ENCODE measurements at regions not wholly inside any gene's neighbourhood (a gene's known extent, or its start where the extent isn't known, plus 50 kb on each side); places are given as distances from the start of the nearest gene placed in this dataset.
"Not testable (repeated sequence)": the region's sequence is repeated elsewhere in the genome, so short reads cannot be mapped to it uniquely, and the experiment has no call there.

DNA sequence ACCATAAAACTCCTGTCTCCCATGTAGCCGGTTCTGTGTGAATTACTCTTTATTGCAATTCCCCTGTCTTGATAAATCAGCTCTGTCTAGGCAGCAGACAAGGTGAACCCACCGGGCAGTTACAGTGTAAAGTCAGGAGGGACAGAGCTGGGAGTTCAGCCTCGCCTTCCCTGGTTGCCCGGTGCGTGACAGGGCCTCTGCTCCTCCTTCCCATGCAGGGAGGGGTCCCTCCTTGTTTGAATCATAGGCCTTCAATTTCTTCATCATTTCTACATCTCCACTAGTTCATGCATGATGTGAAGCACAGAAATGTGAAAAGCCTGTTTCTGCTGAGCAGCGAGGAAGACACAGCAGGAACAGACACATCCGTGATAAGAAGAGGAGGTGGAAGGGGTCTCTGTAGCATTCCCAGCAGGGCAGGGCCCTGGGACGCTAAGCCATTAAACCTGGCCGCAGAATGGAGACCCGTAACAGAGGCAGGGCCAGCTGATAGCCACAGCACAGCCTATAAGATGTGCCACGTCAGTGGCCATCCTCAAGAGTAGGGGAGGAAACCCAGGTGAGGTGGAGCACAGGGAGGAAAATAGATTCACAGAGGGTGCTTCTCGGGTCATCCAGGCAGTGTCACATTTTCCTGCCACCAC is 106.7 kb upstream of the CST7 start:
- peak; percentile 96 for FAIRE-seq
- DNase-seq (ENCODE audit: insufficient read length, low spot score) = no peak
- TF ChIP-seq SPI1 (IDR thresholded peaks at IDR 0.05; ENCODE audit: low read depth, low read length) (no peak), POLR2A (IDR thresholded peaks at IDR 0.05; ENCODE audit: low read depth, low read length) (no peak)

DNA sequence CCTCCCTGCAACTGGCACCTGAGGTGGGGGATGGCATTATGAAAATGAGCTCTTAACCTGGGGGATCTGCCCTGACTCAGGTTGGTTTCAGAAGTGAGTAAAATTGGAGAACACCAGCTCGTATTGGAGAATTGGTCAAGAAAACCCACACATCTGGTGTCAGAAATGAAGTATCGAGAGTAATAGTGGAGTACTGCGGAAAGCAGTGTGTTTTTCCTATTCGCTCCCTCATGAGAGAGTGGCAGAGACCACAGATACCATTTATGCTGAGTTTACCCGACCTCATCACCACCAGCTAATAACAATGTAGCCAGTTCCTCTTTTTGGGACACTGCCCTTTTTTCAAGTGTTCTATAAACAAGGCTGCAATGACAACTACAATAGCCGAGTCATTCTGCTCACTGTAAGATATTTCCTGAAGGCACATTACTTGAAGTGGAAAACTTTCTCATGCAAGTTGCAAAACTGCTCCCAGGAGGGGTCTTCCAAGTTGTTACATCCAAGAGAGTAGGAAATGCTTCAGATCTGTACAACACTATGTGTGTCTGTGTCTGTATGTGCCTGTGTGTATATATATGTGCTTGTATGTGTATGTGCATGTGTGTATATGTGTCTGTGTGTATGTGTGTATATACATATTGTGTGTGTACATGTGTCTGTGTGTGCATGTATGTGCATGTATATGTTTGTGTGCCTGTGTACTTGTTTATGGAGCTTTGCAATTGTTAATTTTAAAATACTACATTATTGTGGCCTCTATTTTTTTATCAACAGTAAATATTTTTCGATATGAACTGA is 106.0 kb upstream of the CST7 start:
- TF ChIP-seq POLR2AphosphoS5 (IDR thresholded peaks at IDR 0.05; ENCODE audit: low read depth, low read length) = no peak
- TF ChIP-seq POU2F2 (IDR thresholded peaks at IDR 0.05; ENCODE audit: low read depth, low read length) = peak; percentile 75; the same call in 1 of the 2 replicates
- peak; percentile 100 for TF ChIP-seq SPI1 (IDR thresholded peaks at IDR 0.05; ENCODE audit: low read depth, low read length)
- TF ChIP-seq TAF1 (IDR thresholded peaks at IDR 0.05; ENCODE audit: low read depth, low read length) = no peak
- no peak for TF ChIP-seq POLR2A (IDR thresholded peaks at IDR 0.05; ENCODE audit: low read depth, low read length)
- no peak for TF ChIP-seq PAX5 (IDR thresholded peaks at IDR 0.05; ENCODE audit: insufficient read depth, low read length, severe bottlenecking)
- FAIRE-seq = no peak
- DNase-seq (ENCODE audit: insufficient read length, low spot score) = peak; percentile 36

DNA sequence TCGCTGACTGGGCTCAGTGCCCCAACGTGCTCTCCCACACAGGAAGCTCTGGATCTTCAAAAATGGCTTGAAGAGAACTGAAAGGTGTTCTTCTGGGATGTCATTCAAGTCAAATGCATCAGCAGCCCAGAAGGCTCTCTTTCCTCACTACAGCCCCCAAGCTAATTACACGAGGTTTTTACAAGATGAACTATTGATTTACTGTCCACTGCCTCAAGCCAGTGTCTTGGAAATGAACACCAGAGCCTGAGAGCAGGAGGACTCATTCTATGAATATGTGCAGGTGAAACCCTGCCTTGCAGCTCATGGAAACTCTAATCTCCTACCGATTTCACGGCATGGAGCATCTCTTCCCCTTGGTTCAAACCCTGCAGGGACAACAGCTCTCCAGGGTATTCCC is 98.9 kb upstream of the CST7 start:
- no peak for FAIRE-seq
- no peak for TF ChIP-seq POU2F2 (IDR thresholded peaks at IDR 0.05; ENCODE audit: low read depth, low read length)
- no peak for TF ChIP-seq POLR2A (IDR thresholded peaks at IDR 0.05; ENCODE audit: low read depth, low read length)
- no peak for TF ChIP-seq TAF1 (IDR thresholded peaks at IDR 0.05; ENCODE audit: low read depth, low read length)
- no peak for TF ChIP-seq SPI1 (IDR thresholded peaks at IDR 0.05; ENCODE audit: low read depth, low read length)
- no peak for TF ChIP-seq PAX5 (IDR thresholded peaks at IDR 0.05; ENCODE audit: insufficient read depth, low read length, severe bottlenecking)
- no peak for TF ChIP-seq POLR2AphosphoS5 (IDR thresholded peaks at IDR 0.05; ENCODE audit: low read depth, low read length)
- DNase-seq (ENCODE audit: insufficient read length, low spot score) = no peak

DNA sequence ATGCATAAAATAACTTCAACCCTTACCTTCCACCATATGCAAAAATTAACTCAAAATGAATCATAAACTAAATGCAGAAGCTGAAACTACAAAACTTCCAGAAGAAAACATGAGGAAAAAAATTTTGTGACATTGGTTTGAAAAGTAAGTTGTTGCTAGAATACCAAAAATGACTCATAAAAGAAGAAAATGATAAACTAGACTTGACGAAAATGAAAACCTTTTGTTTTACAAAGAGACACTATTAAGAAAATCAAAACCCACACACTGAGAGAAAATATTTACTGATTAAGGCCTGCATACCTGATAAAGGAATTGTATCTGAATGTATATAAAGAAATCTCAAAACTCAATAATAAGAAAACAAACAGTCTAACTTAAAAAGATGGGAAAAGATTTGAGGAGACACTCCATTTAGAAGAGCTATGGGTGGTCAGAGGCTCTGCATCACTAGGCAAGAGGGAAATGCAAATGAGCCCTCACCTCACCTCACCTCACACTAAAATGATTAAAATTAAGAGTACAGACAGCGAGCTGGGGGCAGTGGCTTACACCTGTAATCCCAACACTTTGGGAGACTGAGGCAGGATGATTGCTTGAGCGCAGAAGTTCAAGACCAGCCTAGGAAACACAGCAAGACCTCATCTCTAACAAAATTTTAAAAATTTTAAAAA is 97.6 kb upstream of the CST7 start:
- no peak for TF ChIP-seq POLR2AphosphoS5 (IDR thresholded peaks at IDR 0.05; ENCODE audit: low read depth, low read length)
- TF ChIP-seq SPI1 (IDR thresholded peaks at IDR 0.05; ENCODE audit: low read depth, low read length) = no peak
- no peak for TF ChIP-seq TAF1 (IDR thresholded peaks at IDR 0.05; ENCODE audit: low read depth, low read length)
- TF ChIP-seq POLR2A (IDR thresholded peaks at IDR 0.05; ENCODE audit: low read depth, low read length) = no peak
- TF ChIP-seq PAX5 (IDR thresholded peaks at IDR 0.05; ENCODE audit: insufficient read depth, low read length, severe bottlenecking) = no peak
- TF ChIP-seq POU2F2 (IDR thresholded peaks at IDR 0.05; ENCODE audit: low read depth, low read length) = no peak
- no peak for DNase-seq (ENCODE audit: insufficient read length, low spot score)
- FAIRE-seq = no peak

DNA sequence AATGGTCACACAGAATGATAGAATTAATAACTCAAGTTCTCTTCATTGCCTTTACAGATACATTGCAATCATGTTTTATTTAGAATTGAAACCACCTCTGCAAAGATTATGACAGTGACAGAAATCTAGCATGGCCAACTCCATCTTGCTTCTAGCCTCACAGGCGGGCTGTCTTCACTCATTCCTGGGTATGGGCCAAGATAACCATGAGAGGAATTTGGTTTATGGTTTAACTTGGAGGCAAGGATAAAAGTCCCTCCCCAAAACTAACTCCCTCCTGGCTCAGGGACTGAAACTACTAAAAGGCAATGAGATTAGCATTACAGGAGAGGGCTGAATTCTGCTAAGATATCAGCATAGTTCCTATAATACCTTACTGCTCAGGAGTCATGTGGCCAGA is 95.2 kb upstream of the CST7 start:
- TF ChIP-seq SPI1 (IDR thresholded peaks at IDR 0.05; ENCODE audit: low read depth, low read length) (no peak), PAX5 (IDR thresholded peaks at IDR 0.05; ENCODE audit: insufficient read depth, low read length, severe bottlenecking) (no peak), POU2F2 (IDR thresholded peaks at IDR 0.05; ENCODE audit: low read depth, low read length) (no peak), TAF1 (IDR thresholded peaks at IDR 0.05; ENCODE audit: low read depth, low read length) (no peak), POLR2AphosphoS5 (IDR thresholded peaks at IDR 0.05; ENCODE audit: low read depth, low read length) (no peak), POLR2A (IDR thresholded peaks at IDR 0.05; ENCODE audit: low read depth, low read length) (no peak)
- DNase-seq (ENCODE audit: insufficient read length, low spot score) (no peak), FAIRE-seq (no peak)

DNA sequence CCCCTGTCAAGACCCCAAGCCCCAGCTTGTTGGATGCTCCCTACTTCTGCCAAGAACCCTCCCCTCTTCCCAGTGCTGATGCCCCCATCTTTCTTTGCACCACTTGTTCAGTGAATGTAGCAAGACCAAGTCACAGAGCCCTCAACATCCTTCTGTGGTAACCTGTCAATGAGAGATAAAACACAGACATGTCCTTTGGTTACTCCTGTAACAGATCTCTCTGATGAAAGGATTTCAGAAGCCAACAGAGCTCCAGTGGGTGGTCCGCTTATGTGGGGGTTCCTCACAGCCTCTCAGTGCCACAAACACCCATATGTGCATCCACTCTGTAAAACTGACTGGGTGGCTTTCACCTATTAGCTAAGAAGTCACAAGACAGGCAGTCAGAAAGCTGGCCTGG is 93.2 kb upstream of the CST7 start:
- no peak for FAIRE-seq
- DNase-seq (ENCODE audit: insufficient read length, low spot score) = no peak

DNA sequence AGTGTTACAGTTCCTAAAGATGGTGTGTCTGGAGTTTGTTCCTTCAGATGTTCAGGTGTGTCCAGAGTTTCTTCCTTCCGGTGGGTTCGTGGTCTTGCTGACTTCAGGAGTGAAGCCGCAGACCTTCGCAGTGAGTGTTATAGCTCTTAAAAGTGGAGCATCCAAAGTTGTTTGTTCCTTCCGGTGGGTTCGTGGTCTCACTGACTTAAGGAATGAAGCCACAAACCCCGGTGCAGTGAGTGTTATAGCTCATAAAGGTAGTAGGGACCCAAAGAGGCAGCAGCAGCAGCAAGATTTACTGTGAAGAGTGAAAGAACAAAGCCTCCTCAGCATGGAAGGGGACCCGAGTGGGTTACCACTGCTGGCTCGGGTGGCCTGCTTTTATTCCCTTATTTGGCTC is 90.6 kb upstream of the CST7 start:
- not testable (repeated sequence) for FAIRE-seq; DNase-seq (ENCODE audit: insufficient read length, low spot score)

More for the DNA sequence above, 93.2 kb upstream of the CST7 start:
- TF ChIP-seq PAX5 (IDR thresholded peaks at IDR 0.05; ENCODE audit: insufficient read depth, low read length, severe bottlenecking) = no peak
- TF ChIP-seq SPI1 (IDR thresholded peaks at IDR 0.05; ENCODE audit: low read depth, low read length) = no peak
- TF ChIP-seq POU2F2 (IDR thresholded peaks at IDR 0.05; ENCODE audit: low read depth, low read length) = no peak
- no peak for TF ChIP-seq POLR2AphosphoS5 (IDR thresholded peaks at IDR 0.05; ENCODE audit: low read depth, low read length)
- no peak for TF ChIP-seq POLR2A (IDR thresholded peaks at IDR 0.05; ENCODE audit: low read depth, low read length)
- no peak for TF ChIP-seq TAF1 (IDR thresholded peaks at IDR 0.05; ENCODE audit: low read depth, low read length)

DNA sequence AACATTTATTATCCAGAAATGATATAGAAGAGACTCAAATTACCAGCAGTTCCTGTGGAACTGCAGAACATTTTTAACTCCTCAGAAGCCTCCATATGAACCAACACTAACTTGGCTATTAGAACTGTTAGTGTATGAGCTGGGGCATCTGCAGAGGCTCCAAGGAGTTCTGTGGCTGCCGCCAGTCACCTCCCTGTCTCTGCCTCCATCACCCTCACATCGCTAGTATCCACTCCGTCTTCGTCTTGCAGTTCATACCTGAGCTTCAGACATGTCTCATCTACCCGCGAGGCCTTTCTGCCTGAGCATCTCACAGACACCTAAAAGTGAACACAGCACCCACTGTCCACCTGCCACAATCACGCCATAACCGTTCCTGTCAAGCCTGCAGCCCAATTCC is 89.5 kb upstream of the CST7 start:
- FAIRE-seq = no peak
- no peak for DNase-seq (ENCODE audit: insufficient read length, low spot score)
- TF ChIP-seq TAF1 (IDR thresholded peaks at IDR 0.05; ENCODE audit: low read depth, low read length) (no peak), SPI1 (IDR thresholded peaks at IDR 0.05; ENCODE audit: low read depth, low read length) (no peak), POU2F2 (IDR thresholded peaks at IDR 0.05; ENCODE audit: low read depth, low read length) (no peak), POLR2AphosphoS5 (IDR thresholded peaks at IDR 0.05; ENCODE audit: low read depth, low read length) (no peak), POLR2A (IDR thresholded peaks at IDR 0.05; ENCODE audit: low read depth, low read length) (no peak), PAX5 (IDR thresholded peaks at IDR 0.05; ENCODE audit: insufficient read depth, low read length, severe bottlenecking) (no peak)

DNA sequence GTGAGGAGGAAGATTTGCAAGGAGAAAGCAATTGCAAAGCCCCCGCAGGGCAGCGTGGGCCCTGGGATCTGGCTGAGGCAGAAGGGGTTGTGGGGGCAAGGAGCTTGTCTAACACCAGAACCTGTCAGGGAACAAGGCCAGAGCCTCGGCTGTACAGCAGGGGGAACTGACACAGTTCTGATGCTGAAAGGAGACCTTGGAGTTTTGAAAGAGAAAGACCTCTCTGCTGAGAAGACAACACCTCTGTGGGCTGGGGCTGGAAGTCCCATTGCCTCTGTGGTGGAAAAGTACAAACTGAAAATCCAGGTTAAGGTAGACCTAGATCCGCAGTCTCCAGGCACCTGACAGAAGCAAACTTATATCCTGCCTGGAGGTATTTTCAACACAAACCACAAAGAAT is 86.9 kb upstream of the CST7 start:
- DNase-seq (ENCODE audit: insufficient read length, low spot score) = no peak

More for the DNA sequence above, 86.9 kb upstream of the CST7 start:
- TF ChIP-seq POLR2AphosphoS5 (IDR thresholded peaks at IDR 0.05; ENCODE audit: low read depth, low read length) = no peak
- TF ChIP-seq SPI1 (IDR thresholded peaks at IDR 0.05; ENCODE audit: low read depth, low read length) = no peak
- TF ChIP-seq POU2F2 (IDR thresholded peaks at IDR 0.05; ENCODE audit: low read depth, low read length) = no peak
- TF ChIP-seq TAF1 (IDR thresholded peaks at IDR 0.05; ENCODE audit: low read depth, low read length) = no peak
- TF ChIP-seq PAX5 (IDR thresholded peaks at IDR 0.05; ENCODE audit: insufficient read depth, low read length, severe bottlenecking) = no peak
- no peak for TF ChIP-seq POLR2A (IDR thresholded peaks at IDR 0.05; ENCODE audit: low read depth, low read length)
- no peak for FAIRE-seq

Data from GM12891 (cell line).